ENCODE measurements at regions not wholly inside any gene's neighbourhood (a gene's known extent, or its start where the extent isn't known, plus 50 kb on each side); places are given as distances from the start of the nearest gene placed in this dataset.

DNA sequence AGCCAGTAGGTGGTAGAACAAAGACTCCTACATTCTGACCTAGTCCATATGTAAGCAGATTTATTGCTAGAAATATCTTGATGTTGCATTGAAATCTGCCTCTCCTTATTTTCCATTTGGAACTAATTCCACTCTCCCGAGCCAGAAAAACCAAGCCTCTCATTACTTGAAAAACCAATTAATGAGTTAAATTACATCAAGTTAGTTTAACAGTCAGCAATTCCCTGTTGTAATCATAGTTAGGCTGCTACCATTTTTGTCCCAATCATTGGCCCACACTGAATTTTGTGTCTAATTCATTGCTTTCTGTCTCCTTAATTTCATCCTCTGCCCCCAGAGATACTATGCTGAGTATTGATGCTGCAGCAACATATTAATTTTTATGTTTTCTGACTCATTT, 168.3 kb upstream of the TNP1 start:
- TF ChIP-seq CTCF (IDR thresholded peaks at IDR 0.05; ENCODE audit: poor library complexity) = no peak
- no peak for TF ChIP-seq EZH2 (IDR thresholded peaks at IDR 0.05; ENCODE audit: borderline replicate concordance)
